ENCODE measurements at regions not wholly inside any gene's neighbourhood (a gene's known extent, or its start where the extent isn't known, plus 50 kb on each side); places are given as distances from the start of the nearest gene placed in this dataset.

DNA sequence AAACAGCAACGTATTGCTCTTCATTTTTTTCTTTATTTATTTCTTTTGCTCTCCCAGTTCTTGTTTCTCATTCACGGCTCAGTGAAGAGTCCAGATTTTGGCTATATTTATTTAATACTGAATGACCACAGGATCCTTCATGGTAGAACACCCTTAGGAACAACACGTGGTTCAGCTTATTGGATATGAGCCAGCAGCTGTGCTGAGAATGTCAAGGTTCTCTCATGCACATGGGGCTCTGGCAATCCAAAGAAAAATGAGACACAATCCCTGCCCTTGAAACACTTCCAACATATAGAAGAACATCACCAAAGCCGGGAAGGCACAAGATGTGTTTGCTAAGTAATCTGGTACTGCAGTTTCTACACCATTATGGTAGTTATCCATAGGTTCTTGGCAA, 852.9 kb downstream of the SORCS1 start (continued):
- TF ChIP-seq, protein P1, sequence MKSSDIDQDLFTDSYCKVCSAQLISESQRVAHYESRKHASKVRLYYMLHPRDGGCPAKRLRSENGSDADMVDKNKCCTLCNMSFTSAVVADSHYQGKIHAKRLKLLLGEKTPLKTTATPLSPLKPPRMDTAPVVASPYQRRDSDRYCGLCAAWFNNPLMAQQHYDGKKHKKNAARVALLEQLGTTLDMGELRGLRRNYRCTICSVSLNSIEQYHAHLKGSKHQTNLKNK (CRISPR knock-in tag; IDR thresholded peaks at IDR 0.05) = no peak
- no peak for TF ChIP-seq ZBTB21 (CRISPR knock-in tag; IDR thresholded peaks at IDR 0.05; ENCODE audit: borderline replicate concordance)
- no peak for TF ChIP-seq EMX1 (CRISPR knock-in tag; IDR thresholded peaks at IDR 0.05)
- no peak for TF ChIP-seq JAZF1 (CRISPR knock-in tag; IDR thresholded peaks at IDR 0.05)

DNA sequence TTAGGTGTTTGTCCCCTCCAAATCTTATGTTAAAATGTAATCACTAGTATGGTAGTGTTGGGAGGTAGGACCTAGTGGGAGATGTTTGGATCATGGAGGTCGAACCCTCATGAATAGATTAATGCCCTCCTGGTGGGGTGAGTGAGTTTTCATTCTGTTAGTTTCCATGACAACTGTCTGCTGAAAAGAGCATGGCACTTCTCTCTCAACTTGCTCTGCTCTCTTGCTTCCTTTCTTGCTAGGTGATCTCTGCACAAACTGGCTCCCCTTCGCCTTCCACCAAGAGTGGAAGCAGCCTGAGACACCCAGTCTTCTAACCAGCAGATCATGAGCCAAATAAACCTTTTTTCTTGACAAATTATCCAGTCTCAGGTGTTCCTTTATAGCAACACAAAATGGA, 853.9 kb downstream of the SORCS1 start:
- ATAC-seq = peak; percentile 87
- H3K4me3 Mint-ChIP-seq = no peak overlapping the region
- H3K9me3 Mint-ChIP-seq = peaks cover 5% of the 10 kb centered on the region; the same call in 1 of the 2 replicates
- H3K27me3 Mint-ChIP-seq (ENCODE audit: low read depth) = no peaks in the 10 kb centered on the region
- ChIA-PET CTCF (no interaction called here), POLR2A (no interaction called here)
- TF ChIP-seq ZNF138 (CRISPR knock-in tag; conservative IDR thresholded peaks at IDR 0.05) (no peak), SMAD4 (CRISPR knock-in tag; IDR thresholded peaks at IDR 0.05) (no peak), TCF7 (CRISPR knock-in tag; IDR thresholded peaks at IDR 0.05; ENCODE audit: low read depth) (no peak)
- TF ChIP-seq, protein P2, sequence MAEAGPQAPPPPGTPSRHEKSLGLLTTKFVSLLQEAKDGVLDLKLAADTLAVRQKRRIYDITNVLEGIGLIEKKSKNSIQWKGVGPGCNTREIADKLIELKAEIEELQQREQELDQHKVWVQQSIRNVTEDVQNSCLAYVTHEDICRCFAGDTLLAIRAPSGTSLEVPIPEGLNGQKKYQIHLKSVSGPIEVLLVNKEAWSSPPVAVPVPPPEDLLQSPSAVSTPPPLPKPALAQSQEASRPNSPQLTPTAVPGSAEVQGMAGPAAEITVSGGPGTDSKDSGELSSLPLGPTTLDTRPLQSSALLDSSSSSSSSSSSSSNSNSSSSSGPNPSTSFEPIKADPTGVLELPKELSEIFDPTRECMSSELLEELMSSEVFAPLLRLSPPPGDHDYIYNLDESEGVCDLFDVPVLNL (CRISPR knock-in tag; IDR thresholded peaks at IDR 0.05; ENCODE audit: borderline replicate concordance, low read depth) = no peak
- TF ChIP-seq, protein P3, sequence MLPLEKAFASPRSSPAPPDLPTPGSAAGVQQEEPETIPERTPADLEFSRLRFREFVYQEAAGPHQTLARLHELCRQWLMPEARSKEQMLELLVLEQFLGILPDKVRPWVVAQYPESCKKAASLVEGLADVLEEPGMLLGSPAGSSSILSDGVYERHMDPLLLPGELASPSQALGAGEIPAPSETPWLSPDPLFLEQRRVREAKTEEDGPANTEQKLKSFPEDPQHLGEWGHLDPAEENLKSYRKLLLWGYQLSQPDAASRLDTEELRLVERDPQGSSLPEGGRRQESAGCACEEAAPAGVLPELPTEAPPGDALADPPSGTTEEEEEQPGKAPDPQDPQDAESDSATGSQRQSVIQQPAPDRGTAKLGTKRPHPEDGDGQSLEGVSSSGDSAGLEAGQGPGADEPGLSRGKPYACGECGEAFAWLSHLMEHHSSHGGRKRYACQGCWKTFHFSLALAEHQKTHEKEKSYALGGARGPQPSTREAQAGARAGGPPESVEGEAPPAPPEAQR (CRISPR knock-in tag; IDR thresholded peaks at IDR 0.05) = no peak
- H3K27ac Mint-ChIP-seq = 0 out of 2 replicates have a peak overlapping the region, but pooled peaks have one; percentile 44
- no peaks in the 10 kb centered on the region for H3K36me3 Mint-ChIP-seq
- peaks cover 36% of the 10 kb centered on the region for H3K4me1 Mint-ChIP-seq
- no peak for DNase-seq (ENCODE audit: low spot score)

DNA sequence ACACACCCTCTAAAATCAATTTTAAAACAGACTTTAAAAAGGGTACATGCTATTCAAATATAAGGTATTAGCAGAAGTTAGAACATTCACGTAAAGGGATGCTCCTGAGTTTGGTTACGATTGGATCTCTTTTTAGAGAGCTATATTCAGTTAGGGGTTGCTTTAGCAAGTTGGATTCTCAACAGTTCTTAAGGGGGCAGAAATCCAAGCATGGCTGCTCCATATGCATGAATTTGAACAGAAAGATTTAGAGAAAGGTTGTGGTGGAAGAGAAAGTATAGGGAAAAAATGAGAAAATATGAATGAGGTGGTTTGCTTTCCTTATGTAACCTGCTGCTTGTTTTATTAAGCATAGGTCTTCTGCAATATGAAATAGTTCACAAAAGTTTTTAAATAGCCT, 855.1 kb downstream of the SORCS1 start:
- Mint-ChIP-seq H3K27me3 (ENCODE audit: low read depth) (no peaks in the 10 kb centered on the region), H3K4me3 (no peak overlapping the region), H3K36me3 (no peaks in the 10 kb centered on the region), H3K27ac (no peak overlapping the region), H3K9me3 (peaks cover 5% of the 10 kb centered on the region; the same call in 1 of the 2 replicates), H3K4me1 (peaks cover 36% of the 10 kb centered on the region)
- ATAC-seq (no peak), DNase-seq (ENCODE audit: low spot score) (no peak)
- ChIA-PET CTCF (interaction anchor here (0.5 kb wide), 1 partner anchor 315 kb away, joined by 5 read pairs; no protein-coding TSS in a partner anchor), POLR2A (no interaction called here)
- TF ChIP-seq OVOL2 (CRISPR knock-in tag; IDR thresholded peaks at IDR 0.05; ENCODE audit: borderline replicate concordance) = no peak
- TF ChIP-seq, protein P4, sequence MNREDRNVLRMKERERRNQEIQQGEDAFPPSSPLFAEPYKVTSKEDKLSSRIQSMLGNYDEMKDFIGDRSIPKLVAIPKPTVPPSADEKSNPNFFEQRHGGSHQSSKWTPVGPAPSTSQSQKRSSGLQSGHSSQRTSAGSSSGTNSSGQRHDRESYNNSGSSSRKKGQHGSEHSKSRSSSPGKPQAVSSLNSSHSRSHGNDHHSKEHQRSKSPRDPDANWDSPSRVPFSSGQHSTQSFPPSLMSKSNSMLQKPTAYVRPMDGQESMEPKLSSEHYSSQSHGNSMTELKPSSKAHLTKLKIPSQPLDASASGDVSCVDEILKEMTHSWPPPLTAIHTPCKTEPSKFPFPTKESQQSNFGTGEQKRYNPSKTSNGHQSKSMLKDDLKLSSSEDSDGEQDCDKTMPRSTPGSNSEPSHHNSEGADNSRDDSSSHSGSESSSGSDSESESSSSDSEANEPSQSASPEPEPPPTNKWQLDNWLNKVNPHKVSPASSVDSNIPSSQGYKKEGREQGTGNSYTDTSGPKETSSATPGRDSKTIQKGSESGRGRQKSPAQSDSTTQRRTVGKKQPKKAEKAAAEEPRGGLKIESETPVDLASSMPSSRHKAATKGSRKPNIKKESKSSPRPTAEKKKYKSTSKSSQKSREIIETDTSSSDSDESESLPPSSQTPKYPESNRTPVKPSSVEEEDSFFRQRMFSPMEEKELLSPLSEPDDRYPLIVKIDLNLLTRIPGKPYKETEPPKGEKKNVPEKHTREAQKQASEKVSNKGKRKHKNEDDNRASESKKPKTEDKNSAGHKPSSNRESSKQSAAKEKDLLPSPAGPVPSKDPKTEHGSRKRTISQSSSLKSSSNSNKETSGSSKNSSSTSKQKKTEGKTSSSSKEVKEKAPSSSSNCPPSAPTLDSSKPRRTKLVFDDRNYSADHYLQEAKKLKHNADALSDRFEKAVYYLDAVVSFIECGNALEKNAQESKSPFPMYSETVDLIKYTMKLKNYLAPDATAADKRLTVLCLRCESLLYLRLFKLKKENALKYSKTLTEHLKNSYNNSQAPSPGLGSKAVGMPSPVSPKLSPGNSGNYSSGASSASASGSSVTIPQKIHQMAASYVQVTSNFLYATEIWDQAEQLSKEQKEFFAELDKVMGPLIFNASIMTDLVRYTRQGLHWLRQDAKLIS (CRISPR knock-in tag; IDR thresholded peaks at IDR 0.05; ENCODE audit: borderline replicate concordance) = no peak
- no peak for TF ChIP-seq ZNF138 (CRISPR knock-in tag; conservative IDR thresholded peaks at IDR 0.05)
- no peak for TF ChIP-seq NFE2L1 (CRISPR knock-in tag; IDR thresholded peaks at IDR 0.05)
- TF ChIP-seq CREB1 (CRISPR knock-in tag; IDR thresholded peaks at IDR 0.05) = no peak
- TF ChIP-seq JUN (CRISPR knock-in tag; IDR thresholded peaks at IDR 0.05) = no peak
- no peak for TF ChIP-seq FOXJ3 (CRISPR knock-in tag; IDR thresholded peaks at IDR 0.05; ENCODE audit: borderline replicate concordance)
- TF ChIP-seq, protein P5, sequence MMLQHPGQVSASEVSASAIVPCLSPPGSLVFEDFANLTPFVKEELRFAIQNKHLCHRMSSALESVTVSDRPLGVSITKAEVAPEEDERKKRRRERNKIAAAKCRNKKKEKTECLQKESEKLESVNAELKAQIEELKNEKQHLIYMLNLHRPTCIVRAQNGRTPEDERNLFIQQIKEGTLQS (CRISPR knock-in tag; conservative IDR thresholded peaks at IDR 0.05) = no peak
- TF ChIP-seq, protein P6, sequence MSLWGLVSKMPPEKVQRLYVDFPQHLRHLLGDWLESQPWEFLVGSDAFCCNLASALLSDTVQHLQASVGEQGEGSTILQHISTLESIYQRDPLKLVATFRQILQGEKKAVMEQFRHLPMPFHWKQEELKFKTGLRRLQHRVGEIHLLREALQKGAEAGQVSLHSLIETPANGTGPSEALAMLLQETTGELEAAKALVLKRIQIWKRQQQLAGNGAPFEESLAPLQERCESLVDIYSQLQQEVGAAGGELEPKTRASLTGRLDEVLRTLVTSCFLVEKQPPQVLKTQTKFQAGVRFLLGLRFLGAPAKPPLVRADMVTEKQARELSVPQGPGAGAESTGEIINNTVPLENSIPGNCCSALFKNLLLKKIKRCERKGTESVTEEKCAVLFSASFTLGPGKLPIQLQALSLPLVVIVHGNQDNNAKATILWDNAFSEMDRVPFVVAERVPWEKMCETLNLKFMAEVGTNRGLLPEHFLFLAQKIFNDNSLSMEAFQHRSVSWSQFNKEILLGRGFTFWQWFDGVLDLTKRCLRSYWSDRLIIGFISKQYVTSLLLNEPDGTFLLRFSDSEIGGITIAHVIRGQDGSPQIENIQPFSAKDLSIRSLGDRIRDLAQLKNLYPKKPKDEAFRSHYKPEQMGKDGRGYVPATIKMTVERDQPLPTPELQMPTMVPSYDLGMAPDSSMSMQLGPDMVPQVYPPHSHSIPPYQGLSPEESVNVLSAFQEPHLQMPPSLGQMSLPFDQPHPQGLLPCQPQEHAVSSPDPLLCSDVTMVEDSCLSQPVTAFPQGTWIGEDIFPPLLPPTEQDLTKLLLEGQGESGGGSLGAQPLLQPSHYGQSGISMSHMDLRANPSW (CRISPR knock-in tag; conservative IDR thresholded peaks at IDR 0.05; ENCODE audit: low read depth) = no peak
- TF ChIP-seq, protein P7, sequence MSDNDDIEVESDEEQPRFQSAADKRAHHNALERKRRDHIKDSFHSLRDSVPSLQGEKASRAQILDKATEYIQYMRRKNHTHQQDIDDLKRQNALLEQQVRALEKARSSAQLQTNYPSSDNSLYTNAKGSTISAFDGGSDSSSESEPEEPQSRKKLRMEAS (CRISPR knock-in tag; IDR thresholded peaks at IDR 0.05) = no peak
- no peak for TF ChIP-seq RELA (CRISPR knock-in tag; IDR thresholded peaks at IDR 0.05; ENCODE audit: borderline replicate concordance)
- TF ChIP-seq, protein P2 (CRISPR knock-in tag; IDR thresholded peaks at IDR 0.05; ENCODE audit: borderline replicate concordance, low read depth) = no peak
- TF ChIP-seq, protein P8, sequence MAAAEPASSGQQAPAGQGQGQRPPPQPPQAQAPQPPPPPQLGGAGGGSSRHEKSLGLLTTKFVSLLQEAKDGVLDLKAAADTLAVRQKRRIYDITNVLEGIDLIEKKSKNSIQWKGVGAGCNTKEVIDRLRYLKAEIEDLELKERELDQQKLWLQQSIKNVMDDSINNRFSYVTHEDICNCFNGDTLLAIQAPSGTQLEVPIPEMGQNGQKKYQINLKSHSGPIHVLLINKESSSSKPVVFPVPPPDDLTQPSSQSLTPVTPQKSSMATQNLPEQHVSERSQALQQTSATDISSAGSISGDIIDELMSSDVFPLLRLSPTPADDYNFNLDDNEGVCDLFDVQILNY (CRISPR knock-in tag; IDR thresholded peaks at IDR 0.05) = no peak
